GM06990 (cell line): ENCODE measurements at regions not wholly inside any gene's neighbourhood (a gene's known extent, or its start where the extent isn't known, plus 50 kb on each side); places are given as distances from the start of the nearest gene placed in this dataset.

Experiments
- DNase-seq: peaks from one replicate; pipeline ENCODE4 v3.0.0-alpha.2; 2011; ENCODE audit not compliant: insufficient read length; ENCODE audit errors: extremely low read depth
- H3K27me3 ChIP-seq: replicated peaks from 2 replicates; pipeline ENCODE4 v1.6.0; 2011; ENCODE audit warnings: low read length; ENCODE audit not compliant: control insufficient read depth, insufficient read depth
- H3K36me3 ChIP-seq: 2 replicates; pipeline ENCODE4 v1.5.1; 2011; ENCODE audit warnings: low read length; ENCODE audit not compliant: control insufficient read depth, insufficient read depth
- H3K4me3 ChIP-seq: replicated peaks from 2 replicates; pipeline ENCODE4 v1.5.1; 2011; ENCODE audit warnings: low read depth, mild to moderate bottlenecking, control low read depth, low read length
- CTCF ChIP-seq: IDR thresholded peaks from 2 replicates; pipeline ENCODE4 v1.5.1; 2011; ENCODE audit warnings: low read length, control low read depth, mild to moderate bottlenecking, inconsistent platforms; ENCODE audit not compliant: insufficient read depth, poor library complexity, severe bottlenecking

- no peak for DNase-seq
- no peaks in the 10 kb centered on the region for H3K27me3 ChIP-seq
Measured at GRCh38 chr20:61050336-61050890, 201.6 kb upstream of the CDH4 start.

GRCh38 chr20:61052195-61052750 is 199.8 kb upstream of the CDH4 start:
- no peak for DNase-seq
- Histone ChIP-seq H3K27me3 (no peaks in the 10 kb centered on the region), H3K36me3 (no peaks in the 10 kb centered on the region), H3K4me3 (no peak overlapping the region)
- no peak for TF ChIP-seq CTCF

More at GRCh38 chr20:61050336-61050890, 201.6 kb upstream of the CDH4 start:
- Histone ChIP-seq H3K4me3 (no peak overlapping the region), H3K36me3 (no peaks in the 10 kb centered on the region)
- TF ChIP-seq CTCF = no peak

GRCh38 chr20:61052776-61053442 is 199.2 kb upstream of the CDH4 start:
- no peak for TF ChIP-seq CTCF
- Histone ChIP-seq H3K36me3 (no peaks in the 10 kb centered on the region), H3K27me3 (no peaks in the 10 kb centered on the region), H3K4me3 (no peak overlapping the region)
- DNase-seq = no peak

GRCh38 chr20:61053487-61053886 is 198.6 kb upstream of the CDH4 start:
- no peak overlapping the region for H3K4me3 ChIP-seq
- DNase-seq = no peak
- H3K27me3 ChIP-seq = no peaks in the 10 kb centered on the region
- TF ChIP-seq CTCF = no peak
- no peaks in the 10 kb centered on the region for H3K36me3 ChIP-seq

GRCh38 chr20:61053889-61054288 is 198.2 kb upstream of the CDH4 start:
- Histone ChIP-seq H3K36me3 (no peaks in the 10 kb centered on the region), H3K27me3 (no peaks in the 10 kb centered on the region), H3K4me3 (no peak overlapping the region)
- TF ChIP-seq CTCF = no peak
- no peak for DNase-seq
